ENCODE measurements at regions not wholly inside any gene's neighbourhood (a gene's known extent, or its start where the extent isn't known, plus 50 kb on each side); places are given as distances from the start of the nearest gene placed in this dataset.

DNA sequence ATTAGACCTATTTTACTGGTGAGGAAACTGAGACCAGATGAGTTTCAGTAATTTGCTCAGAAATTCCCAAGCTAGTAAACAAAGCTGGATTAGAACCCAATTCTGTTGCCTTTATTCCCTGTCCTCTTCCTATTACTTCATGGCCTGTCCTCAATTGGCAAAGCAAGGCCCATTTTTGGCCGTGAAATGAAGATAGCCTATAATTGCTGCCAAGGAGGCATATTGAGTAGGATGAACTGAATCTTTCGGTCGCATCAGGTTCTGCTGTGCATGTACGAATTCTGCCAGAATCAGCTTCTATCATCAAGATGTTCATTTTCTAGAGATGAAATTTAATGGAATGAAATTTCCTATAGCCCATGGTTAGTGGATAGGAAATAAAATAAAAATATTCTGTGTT lies 1485.2 kb upstream of the PIK3C3 start:
- H3K36me3 ChIP-seq (ENCODE audit: low read depth, missing control alignments) = no peaks in the 10 kb centered on the region
- H3K27ac ChIP-seq = no peak overlapping the region
- TF ChIP-seq, protein P1, sequence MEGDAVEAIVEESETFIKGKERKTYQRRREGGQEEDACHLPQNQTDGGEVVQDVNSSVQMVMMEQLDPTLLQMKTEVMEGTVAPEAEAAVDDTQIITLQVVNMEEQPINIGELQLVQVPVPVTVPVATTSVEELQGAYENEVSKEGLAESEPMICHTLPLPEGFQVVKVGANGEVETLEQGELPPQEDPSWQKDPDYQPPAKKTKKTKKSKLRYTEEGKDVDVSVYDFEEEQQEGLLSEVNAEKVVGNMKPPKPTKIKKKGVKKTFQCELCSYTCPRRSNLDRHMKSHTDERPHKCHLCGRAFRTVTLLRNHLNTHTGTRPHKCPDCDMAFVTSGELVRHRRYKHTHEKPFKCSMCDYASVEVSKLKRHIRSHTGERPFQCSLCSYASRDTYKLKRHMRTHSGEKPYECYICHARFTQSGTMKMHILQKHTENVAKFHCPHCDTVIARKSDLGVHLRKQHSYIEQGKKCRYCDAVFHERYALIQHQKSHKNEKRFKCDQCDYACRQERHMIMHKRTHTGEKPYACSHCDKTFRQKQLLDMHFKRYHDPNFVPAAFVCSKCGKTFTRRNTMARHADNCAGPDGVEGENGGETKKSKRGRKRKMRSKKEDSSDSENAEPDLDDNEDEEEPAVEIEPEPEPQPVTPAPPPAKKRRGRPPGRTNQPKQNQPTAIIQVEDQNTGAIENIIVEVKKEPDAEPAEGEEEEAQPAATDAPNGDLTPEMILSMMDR (IDR thresholded peaks at IDR 0.05) = no peak
- TF ChIP-seq POLR2A (IDR thresholded peaks at IDR 0.05) = no peak
- intact Hi-C loops (cut with DNase I; ENCODE audit: low total_unique reads) = no loop called here
- H3K27me3 ChIP-seq = no peaks in the 10 kb centered on the region
- H3K4me1 ChIP-seq = no peaks in the 10 kb centered on the region
- H3K9me3 ChIP-seq = no peaks in the 10 kb centered on the region
- no peak for DNase-seq
- no peak overlapping the region for H3K4me3 ChIP-seq
- WGBS, 2 donors = 94 to 97% methylated on average over 4 of the region's 4 CpGs

- H3K4me1 ChIP-seq = no peaks in the 10 kb centered on the region
- no peaks in the 10 kb centered on the region for H3K27me3 ChIP-seq
- intact Hi-C loops (cut with DNase I; ENCODE audit: low total_unique reads) = no loop called here
- no peak for DNase-seq
- no peak for TF ChIP-seq POLR2A (IDR thresholded peaks at IDR 0.05)
- TF ChIP-seq, protein P1 (IDR thresholded peaks at IDR 0.05) = no peak
- no peak overlapping the region for H3K27ac ChIP-seq
- no peaks in the 10 kb centered on the region for H3K36me3 ChIP-seq (ENCODE audit: low read depth, missing control alignments)
- H3K9me3 ChIP-seq = no peaks in the 10 kb centered on the region
- H3K4me3 ChIP-seq = no peak overlapping the region
Observed at GRCh38 chr18:40469316-40469715, 1485.7 kb upstream of the PIK3C3 start.

- intact Hi-C loops (cut with DNase I; ENCODE audit: low total_unique reads) = no loop called here
- H3K27me3 ChIP-seq = no peaks in the 10 kb centered on the region
- no peak for DNase-seq
Observed at GRCh38 chr18:40464032-40464431, 1491.0 kb upstream of the PIK3C3 start.

DNA sequence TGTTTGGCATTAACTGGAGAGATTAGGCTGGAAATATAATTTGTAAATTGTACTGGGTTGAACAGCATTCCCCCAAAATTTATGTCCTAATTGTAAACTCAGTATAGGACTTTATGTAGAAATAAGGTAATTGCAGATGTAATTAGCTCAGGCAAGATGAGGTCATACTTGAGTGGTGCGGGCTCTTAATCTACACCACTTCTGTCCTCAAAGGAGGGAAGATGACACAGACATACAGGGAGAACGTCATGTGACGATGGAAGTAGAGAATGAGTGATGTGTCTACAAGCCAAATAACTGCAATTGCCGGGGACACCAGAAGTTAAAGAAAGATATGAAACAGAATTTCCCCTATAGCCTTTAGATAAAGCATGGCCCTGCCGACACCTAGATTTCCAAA lies 1501.1 kb upstream of the PIK3C3 start:
- intact Hi-C loops (cut with DNase I; ENCODE audit: low total_unique reads) = no loop called here
- H3K27ac ChIP-seq = no peak overlapping the region
- H3K36me3 ChIP-seq (ENCODE audit: low read depth, missing control alignments) = no peaks in the 10 kb centered on the region
- no peaks in the 10 kb centered on the region for H3K4me1 ChIP-seq
- H3K9me3 ChIP-seq = no peaks in the 10 kb centered on the region
- H3K4me3 ChIP-seq = no peak overlapping the region
- WGBS, 2 donors = 83 to 96% methylated on average over 5 of the region's 5 CpGs
- H3K27me3 ChIP-seq = no peaks in the 10 kb centered on the region
- no peak for TF ChIP-seq POLR2A (IDR thresholded peaks at IDR 0.05)
- no peak for DNase-seq

More at GRCh38 chr18:40464032-40464431, 1491.0 kb upstream of the PIK3C3 start:
- Histone ChIP-seq H3K9me3 (no peaks in the 10 kb centered on the region), H3K27ac (no peak overlapping the region), H3K4me3 (no peak overlapping the region), H3K4me1 (no peaks in the 10 kb centered on the region), H3K36me3 (ENCODE audit: low read depth, missing control alignments) (no peaks in the 10 kb centered on the region)
- 64 to 82% methylated on average over 1 of the region's 1 CpG for WGBS, 2 donors
- TF ChIP-seq, protein P1 (IDR thresholded peaks at IDR 0.05) = no peak
- TF ChIP-seq POLR2A (IDR thresholded peaks at IDR 0.05) = no peak

- Histone ChIP-seq H3K9me3 (no peaks in the 10 kb centered on the region), H3K4me3 (no peak overlapping the region), H3K36me3 (ENCODE audit: low read depth, missing control alignments) (no peaks in the 10 kb centered on the region), H3K4me1 (no peaks in the 10 kb centered on the region), H3K27me3 (no peaks in the 10 kb centered on the region), H3K27ac (no peak overlapping the region)
- TF ChIP-seq, protein P1 (IDR thresholded peaks at IDR 0.05) = no peak
- TF ChIP-seq POLR2A (IDR thresholded peaks at IDR 0.05) = no peak
- intact Hi-C loops (cut with DNase I; ENCODE audit: low total_unique reads) = no loop called here
- no peak for DNase-seq
- WGBS, 2 donors = 82 to 86% methylated on average over 2 of the region's 2 CpGs
Observed at GRCh38 chr18:40452599-40452998, 1502.4 kb upstream of the PIK3C3 start.

Measured in testis (tissue), 2 donors.